OCI-LY3 (cell line): ENCODE measurements at regions not wholly inside any gene's neighbourhood (a gene's known extent, or its start where the extent isn't known, plus 50 kb on each side); places are given as distances from the start of the nearest gene placed in this dataset.

Experiments
- EZH2phosphoT487 ChIP-seq: fragments of 200-600 bp; shearing (Covaris generic); IDR thresholded peaks from 2 replicates; pipeline ENCODE4 v1.6.1; 2018; ENCODE audit warnings: antibody characterized with exemption, mixed run types, low read depth
- TF ChIP-seq, protein P1 (sequence below): fragments of 200-600, 300-600 bp; sonication (generic); IDR thresholded peaks from 2 replicates; pipeline ENCODE4 v1.5.1; 2014; ENCODE audit warnings: antibody characterized with exemption, low read length, low read depth

DNA sequence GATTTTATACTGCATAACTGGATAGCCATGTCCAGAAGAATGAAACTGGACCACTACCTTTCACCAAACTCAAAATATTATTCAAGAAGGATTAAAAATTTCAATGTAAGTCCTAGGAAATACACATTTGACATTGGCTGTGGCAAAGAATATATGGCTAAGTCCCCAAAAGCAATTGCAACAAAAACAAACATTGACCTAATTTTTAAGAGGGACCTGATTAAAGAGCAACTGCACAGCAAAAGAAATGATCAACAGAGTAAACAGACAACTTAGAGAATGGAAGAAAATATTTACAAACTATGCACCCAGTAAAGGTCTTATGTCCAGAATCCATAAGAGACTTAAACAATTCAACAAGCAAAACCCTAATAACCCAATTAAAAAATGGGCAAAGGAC, 1313.0 kb upstream of the GBE1 start:
- no peak for TF ChIP-seq EZH2phosphoT487
- TF ChIP-seq, protein P1, sequence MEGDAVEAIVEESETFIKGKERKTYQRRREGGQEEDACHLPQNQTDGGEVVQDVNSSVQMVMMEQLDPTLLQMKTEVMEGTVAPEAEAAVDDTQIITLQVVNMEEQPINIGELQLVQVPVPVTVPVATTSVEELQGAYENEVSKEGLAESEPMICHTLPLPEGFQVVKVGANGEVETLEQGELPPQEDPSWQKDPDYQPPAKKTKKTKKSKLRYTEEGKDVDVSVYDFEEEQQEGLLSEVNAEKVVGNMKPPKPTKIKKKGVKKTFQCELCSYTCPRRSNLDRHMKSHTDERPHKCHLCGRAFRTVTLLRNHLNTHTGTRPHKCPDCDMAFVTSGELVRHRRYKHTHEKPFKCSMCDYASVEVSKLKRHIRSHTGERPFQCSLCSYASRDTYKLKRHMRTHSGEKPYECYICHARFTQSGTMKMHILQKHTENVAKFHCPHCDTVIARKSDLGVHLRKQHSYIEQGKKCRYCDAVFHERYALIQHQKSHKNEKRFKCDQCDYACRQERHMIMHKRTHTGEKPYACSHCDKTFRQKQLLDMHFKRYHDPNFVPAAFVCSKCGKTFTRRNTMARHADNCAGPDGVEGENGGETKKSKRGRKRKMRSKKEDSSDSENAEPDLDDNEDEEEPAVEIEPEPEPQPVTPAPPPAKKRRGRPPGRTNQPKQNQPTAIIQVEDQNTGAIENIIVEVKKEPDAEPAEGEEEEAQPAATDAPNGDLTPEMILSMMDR: no peak
